Right lobe of liver (tissue), 6 donors: ENCODE measurements at regions not wholly inside any gene's neighbourhood (a gene's known extent, or its start where the extent isn't known, plus 50 kb on each side); places are given as distances from the start of the nearest gene placed in this dataset.
A peak's percentile ranks its signal among the peaks of the same experiment; 100 is the strongest.
"Not testable (repeated sequence)": the region's sequence is repeated elsewhere in the genome, so short reads cannot be mapped to it uniquely, and the experiment has no call there.

Experiments
- ATAC-seq, 4 donors: fragments of 200-7000 bp; cut with Tn5 transposase; one replicate each; pipeline ENCODE4 v1.9.1; 2020; ENCODE audit warnings: mild to moderate bottlenecking in 4 of 4, moderate library complexity in 4 of 4
- DNase-seq, 3 donors: peaks; one replicate each; pipeline ENCODE4 v3.0.0-alpha.2; 2020
- H3K27ac ChIP-seq, 3 donors: fragments of 200-600 bp; one replicate each; pipeline ENCODE4 v1.8.0; 2022
- H3K27me3 ChIP-seq, 2 donors: fragments of 200-600 bp; one replicate each; pipeline ENCODE4 v1.8.0; 2022
- H3K36me3 ChIP-seq, 4 donors: fragments of 200-600 bp; sonication (generic) in 1 of 4; one replicate each; pipeline versions ENCODE4 v1.5.1 to v1.8.0; 2017 to 2022; ENCODE audit warnings: control low read depth in 1 of 4
- H3K4me1 ChIP-seq, 4 donors: fragments of 200-600 bp; sonication (generic) in 1 of 4; one replicate each; pipeline versions ENCODE4 v1.5.1 to v1.8.0; 2017 to 2022; ENCODE audit warnings: control low read depth in 1 of 4
- H3K4me3 ChIP-seq, 3 donors: fragments of 200-600 bp; one replicate each; pipeline ENCODE4 v1.8.0; 2022
- H3K9me3 ChIP-seq, 4 donors: fragments of 200-600 bp; sonication (generic) in 1 of 4; one replicate each; pipeline versions ENCODE4 v1.5.1 to v1.8.0; 2017 to 2022; ENCODE audit warnings: control low read depth in 1 of 4
- POLR2A ChIP-seq: fragments of 450-650 bp; IDR thresholded peaks from one replicate; pipeline ENCODE4 v1.6.1; 2017; ENCODE audit warnings: antibody characterized with exemption, mild to moderate bottlenecking
- WGBS: methylation state at CpG from one replicate; pipeline ENCODE4 v1.1.6; 2018; ENCODE audit warnings: low coverage, low lambda C conversion rate; ENCODE audit not compliant: insufficient coverage; ENCODE audit errors: missing lambda C conversion rate; 5-methylcytosine and 5-hydroxymethylcytosine counted together
- intact Hi-C, 2 donors: fragments of 100-400 bp; cut with DNase I; formaldehyde crosslinking; loops; one replicate each; pipeline versions ENCODE4 v1.11.2 to v1.14.1; 2022
- TF ChIP-seq, protein P1 (sequence below), 4 donors: fragments of 200-600 bp in 3 of 4; fragments of 450-650 bp in 1 of 4; IDR thresholded peaks; one replicate each; pipeline versions ENCODE4 v1.5.1 to v1.8.0; 2016 to 2022; ENCODE audit warnings: antibody characterized with exemption in 4 of 4, mild to moderate bottlenecking in 2 of 4
- donor health status: DM: no; HTN: yes; CAD: no.
- donor health status: DM: no; HTN: no; CAD: no.
- donor health status: DM: no; HTN: no; CAD: no.
- donor health status: DM: no; HTN: yes; CAD: no.
- donor health status: DM: no; HTN: yes; CAD: no.

DNA sequence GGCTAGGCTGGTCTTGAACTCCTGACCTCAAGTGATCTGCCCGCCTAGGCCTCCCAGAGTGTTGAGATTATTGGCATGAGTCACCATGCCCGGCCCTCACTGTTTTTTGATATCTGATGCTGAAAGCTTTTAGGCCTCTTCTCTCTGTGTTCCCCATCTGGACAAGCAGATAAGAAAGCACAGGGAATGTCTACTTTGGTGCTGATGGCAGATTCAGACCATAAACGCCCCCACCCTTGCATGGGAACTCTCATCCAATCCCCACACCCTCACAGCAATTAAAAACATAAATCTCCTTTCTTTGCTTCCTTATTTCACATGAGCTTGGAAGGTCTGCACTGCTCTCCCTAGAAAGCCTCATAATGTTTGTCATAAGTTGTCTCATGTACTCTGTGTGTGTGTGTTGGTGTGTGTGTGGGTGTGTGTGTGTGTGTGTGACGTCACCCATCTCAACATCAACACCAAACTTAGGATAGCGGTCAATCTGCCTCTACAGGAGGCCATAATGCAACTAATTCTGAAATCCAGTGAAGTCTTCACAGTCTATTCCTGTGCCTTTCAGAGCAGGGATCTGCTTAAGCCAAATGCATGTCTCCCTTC lies 335.6 kb upstream of the USP9Y start:
- no peak for ATAC-seq
- Histone ChIP-seq H3K27me3 (no peaks in the 10 kb centered on the region), H3K9me3 (no peaks in the 10 kb centered on the region), H3K4me3 (no peak overlapping the region), H3K36me3 (no peaks in the 10 kb centered on the region), H3K4me1 (no peaks in the 10 kb centered on the region), H3K27ac (no peak overlapping the region)
- no peak for DNase-seq
- TF ChIP-seq, protein P1, sequence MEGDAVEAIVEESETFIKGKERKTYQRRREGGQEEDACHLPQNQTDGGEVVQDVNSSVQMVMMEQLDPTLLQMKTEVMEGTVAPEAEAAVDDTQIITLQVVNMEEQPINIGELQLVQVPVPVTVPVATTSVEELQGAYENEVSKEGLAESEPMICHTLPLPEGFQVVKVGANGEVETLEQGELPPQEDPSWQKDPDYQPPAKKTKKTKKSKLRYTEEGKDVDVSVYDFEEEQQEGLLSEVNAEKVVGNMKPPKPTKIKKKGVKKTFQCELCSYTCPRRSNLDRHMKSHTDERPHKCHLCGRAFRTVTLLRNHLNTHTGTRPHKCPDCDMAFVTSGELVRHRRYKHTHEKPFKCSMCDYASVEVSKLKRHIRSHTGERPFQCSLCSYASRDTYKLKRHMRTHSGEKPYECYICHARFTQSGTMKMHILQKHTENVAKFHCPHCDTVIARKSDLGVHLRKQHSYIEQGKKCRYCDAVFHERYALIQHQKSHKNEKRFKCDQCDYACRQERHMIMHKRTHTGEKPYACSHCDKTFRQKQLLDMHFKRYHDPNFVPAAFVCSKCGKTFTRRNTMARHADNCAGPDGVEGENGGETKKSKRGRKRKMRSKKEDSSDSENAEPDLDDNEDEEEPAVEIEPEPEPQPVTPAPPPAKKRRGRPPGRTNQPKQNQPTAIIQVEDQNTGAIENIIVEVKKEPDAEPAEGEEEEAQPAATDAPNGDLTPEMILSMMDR (IDR thresholded peaks at IDR 0.05): no peak
- TF ChIP-seq POLR2A: no peak
- WGBS: no CpG with 5 or more reads among the region's 5 CpGs
- intact Hi-C loops: no loop called here

DNA sequence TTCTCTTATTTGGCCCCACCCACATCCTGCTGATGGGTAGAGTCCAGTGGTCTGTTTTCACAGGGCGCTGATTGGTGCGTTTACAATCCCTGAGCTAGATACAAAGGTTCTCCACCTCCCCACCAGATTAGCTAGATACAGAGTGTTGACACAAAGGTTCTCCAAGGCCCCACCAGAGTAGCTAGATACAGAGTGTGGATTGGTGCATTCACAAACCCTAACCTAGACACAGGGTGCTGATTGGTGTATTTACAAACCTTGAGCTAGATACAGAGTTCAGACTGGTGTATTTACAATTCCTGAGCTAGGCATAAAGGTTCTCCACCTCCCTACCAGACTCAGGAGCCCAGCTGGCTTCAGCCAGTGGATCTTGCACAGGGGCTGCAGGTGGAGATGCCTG lies 326.4 kb upstream of the USP9Y start:
- H3K4me3 ChIP-seq, H3K27me3 ChIP-seq, H3K4me1 ChIP-seq, DNase-seq, H3K36me3 ChIP-seq, H3K9me3 ChIP-seq, H3K27ac ChIP-seq, ATAC-seq, intact Hi-C loops: not testable (repeated sequence)
- WGBS: no CpG with 5 or more reads among the region's 2 CpGs

DNA sequence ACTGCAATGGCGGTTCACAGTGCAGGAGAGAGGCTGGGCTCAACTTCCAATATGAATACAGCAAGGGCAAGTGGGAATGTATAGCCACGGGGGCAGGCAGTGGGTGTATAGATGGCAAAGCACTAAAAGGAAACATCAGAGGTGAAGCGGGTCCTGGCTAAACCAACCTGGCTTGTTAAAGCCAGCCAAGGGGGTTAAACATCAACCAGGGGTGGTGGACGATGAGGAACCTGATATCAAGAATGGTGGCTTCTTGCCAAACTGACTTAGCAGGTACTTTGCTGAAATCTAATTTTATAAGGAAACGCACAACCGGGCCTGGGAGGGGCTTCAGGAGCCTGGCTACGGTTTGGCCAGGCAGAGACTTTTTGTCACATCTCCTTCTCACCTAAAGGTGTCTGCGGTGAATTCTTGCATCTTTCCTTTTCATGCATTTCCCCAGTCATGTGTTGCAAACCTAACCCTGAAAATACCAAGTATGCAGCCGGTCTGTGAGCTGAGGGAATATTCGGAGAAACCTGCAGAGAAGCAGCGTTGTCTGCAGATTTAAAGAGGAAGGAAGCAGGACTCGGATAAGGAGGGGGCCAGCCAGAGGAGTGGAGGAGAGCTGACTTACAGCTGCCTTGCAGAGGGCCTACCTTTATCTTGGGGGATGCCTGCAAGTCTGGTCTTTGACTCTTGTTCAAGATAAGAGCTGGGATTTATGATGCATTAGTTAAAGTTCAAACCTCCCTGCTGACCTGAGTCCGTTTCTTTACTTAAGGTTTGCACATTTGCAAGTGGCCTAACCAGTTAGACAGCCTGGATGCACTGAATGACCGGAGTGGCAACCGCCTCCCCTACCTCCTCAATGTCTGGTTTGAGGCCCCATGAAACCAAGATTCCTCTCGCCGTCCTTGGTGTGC lies 309.1 kb upstream of the USP9Y start:
- DNase-seq: peak in 1 of 3 donors; percentile 66
- H3K9me3 ChIP-seq, H3K27me3 ChIP-seq, H3K4me3 ChIP-seq, H3K27ac ChIP-seq, H3K4me1 ChIP-seq, intact Hi-C loops, H3K36me3 ChIP-seq: not testable (repeated sequence)
- ATAC-seq: peak in 2 of 4 donors; percentile 44 to 92
- WGBS: no CpG with 5 or more reads among the region's 17 CpGs

DNA sequence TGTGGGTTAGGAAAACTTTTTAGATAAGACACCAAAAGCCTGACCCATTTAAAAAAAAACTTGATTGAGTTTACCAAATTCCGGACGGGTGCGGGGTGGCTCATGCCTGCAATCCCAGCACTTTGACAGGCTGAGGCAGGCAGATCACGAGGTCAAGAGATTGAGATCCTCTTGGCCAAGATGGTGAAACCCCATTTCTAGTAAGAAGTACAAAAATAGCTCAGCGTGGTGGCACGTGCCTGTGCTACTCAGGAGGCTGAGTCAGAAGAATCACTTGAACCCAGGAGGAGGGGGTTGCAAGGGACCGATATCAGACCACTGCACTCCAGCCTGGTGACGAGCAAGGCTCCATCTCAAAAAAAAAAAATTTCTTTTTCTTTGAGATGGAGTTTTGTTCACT lies 307.8 kb upstream of the USP9Y start:
- ATAC-seq (no peak), DNase-seq (no peak)
- Histone ChIP-seq H3K4me3 (no peak overlapping the region), H3K27me3 (no peaks in the 10 kb centered on the region), H3K9me3 (no peaks in the 10 kb centered on the region), H3K36me3 (no peaks in the 10 kb centered on the region), H3K27ac (no peak overlapping the region), H3K4me1 (no peaks in the 10 kb centered on the region)
- intact Hi-C loops: no loop called here
- WGBS: no CpG with 5 or more reads among the region's 8 CpGs
- no peak for TF ChIP-seq POLR2A
- TF ChIP-seq, protein P1 (IDR thresholded peaks at IDR 0.05): no peak

DNA sequence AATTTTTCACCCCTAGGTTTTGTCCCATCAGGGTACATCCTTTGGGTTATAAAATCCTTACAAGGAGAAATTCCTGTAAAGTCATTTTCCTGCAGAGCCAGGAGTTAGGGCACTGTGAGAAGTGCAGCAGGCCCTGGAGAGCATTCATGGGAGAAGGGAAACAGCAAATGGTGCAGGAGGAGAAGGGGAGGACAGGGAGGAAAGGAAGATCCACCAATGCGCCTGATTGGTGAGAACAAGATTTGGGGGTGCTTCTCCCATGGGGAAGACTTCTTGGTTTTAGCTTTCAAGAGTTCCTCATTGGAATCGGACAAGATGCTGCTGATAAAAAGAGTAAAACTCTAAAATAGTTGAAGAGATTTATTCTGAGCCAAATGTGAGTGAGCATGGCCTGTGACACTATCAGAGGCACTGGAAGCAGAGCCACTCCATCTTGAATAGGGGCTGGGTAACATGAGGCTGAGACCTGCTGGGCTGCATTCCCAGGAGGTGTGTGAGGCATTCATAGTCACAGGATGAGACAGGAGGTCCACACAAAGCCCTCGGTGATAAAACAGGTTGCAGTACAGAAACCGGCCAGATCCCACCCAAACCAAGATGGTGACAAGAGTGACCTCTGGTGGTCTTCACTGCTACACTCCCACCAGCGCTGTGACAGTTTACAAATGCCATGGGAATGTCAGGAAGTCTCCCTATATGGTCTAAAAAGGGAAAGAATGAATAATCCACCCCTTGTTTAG lies 305.5 kb upstream of the USP9Y start:
- DNase-seq, H3K4me3 ChIP-seq, intact Hi-C loops, ATAC-seq, H3K4me1 ChIP-seq, H3K27ac ChIP-seq, H3K36me3 ChIP-seq, H3K27me3 ChIP-seq, H3K9me3 ChIP-seq: not testable (repeated sequence)
- no CpG with 5 or more reads among the region's 5 CpGs for WGBS

DNA sequence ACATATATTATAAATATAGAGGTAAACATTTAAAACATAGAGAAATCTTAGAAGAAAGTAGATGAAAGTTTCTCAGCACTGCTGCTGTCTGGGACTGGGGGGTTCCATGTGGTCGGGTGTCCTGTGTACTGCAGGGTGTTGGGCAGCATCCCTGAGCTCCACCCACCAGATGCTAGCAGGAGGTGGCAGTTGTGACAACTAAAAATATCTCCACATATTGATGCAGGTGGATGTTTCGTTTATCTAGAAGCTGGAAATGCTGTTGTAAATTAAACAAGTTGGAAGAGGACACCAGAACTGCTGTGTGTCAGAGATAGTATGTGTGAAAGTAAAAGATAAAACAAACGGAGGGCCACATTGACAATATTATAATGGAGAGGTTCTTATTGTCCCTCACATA lies 297.1 kb upstream of the USP9Y start:
- no peaks in the 10 kb centered on the region for H3K9me3 ChIP-seq
- H3K4me1 ChIP-seq: no peaks in the 10 kb centered on the region
- no peak overlapping the region for H3K4me3 ChIP-seq
- no peak overlapping the region for H3K27ac ChIP-seq
- H3K27me3 ChIP-seq: no peaks in the 10 kb centered on the region
- no peaks in the 10 kb centered on the region for H3K36me3 ChIP-seq
- intact Hi-C loops: no loop called here
- no peak for TF ChIP-seq POLR2A
- TF ChIP-seq, protein P1 (IDR thresholded peaks at IDR 0.05): no peak
- WGBS: no CpG with 5 or more reads among the region's 3 CpGs
- no peak for DNase-seq
- ATAC-seq: no peak
